ENCODE measurements at regions not wholly inside any gene's neighbourhood (a gene's known extent, or its start where the extent isn't known, plus 50 kb on each side); places are given as distances from the start of the nearest gene placed in this dataset.

- DNase-seq, result no peak
These were observed 303.1 kb upstream of the RUNX1 start for GRCh38 chr21:35352066-35352770.

- DNase-seq, result no peak
These were observed 302.3 kb upstream of the RUNX1 start for GRCh38 chr21:35351434-35351833.

DNA sequence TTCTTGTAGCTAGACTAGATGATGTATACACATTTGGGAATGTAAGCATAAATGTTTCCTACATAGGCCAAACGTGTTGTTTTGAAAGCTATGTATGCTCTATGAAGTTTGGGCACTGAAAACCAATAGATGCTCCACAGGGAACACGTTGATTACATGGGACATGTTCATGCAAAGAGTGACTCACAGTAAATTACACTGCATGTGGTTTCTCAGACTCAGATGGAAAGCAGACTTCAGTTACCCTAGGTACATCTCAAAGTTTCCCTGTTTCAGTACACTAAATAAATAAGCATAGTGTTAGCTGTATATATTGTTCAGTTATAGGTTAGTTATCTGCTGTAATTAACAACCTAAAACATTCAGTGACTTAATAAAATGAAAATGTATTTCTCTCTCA lies 301.9 kb upstream of the RUNX1 start:
- DNase-seq, result no peak

DNA sequence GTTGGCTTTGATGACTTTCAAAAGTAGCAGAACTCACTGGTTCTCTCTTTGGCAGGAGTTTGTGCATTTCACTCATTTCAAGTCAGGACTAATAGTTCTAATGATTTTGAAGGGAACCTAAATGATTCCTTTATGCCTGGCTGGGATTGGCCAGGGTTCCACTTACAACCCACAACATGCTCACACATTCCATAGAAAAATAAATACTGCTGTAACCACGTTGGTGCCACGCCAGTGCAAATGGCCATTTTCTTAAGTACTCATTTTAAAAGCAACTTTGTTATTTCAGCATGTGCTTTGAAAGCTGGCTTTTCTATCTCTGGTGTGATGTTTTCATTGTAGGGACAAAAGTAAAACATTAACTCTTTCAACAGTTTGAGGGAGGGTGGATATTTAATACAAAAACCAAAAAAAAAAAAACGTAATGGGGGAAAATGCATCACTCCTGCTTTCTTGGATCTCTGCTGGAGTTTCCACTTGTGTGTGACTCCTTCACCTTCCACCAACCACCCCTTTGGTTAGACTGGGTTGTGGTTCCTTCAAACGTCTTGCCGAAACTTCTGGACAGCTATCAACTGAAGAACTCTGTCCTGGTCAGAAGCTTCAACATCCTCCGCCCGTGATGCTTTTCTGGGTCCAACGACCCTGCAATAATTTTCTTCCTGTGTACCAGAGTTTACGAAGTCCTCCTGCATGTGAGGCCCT lies 300.4 kb upstream of the RUNX1 start:
- no peak for DNase-seq

DNA sequence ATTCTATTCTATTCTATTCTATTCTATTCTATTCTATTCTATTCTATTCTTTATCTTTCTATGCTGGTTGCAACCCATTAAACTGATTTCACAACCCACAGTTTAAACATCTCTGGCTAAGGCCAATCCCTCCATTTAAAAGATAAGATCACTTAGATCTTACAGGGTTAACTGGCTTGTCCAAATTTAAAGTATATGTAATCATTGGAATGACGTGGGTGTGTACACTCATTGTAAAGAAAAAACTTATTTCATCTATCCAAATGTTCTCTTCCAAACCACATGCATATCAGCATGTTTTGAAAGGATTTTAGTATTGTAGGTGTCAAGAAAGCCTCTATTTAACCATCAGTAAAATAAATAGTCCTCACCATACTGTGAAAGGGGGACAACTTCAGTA lies 299.6 kb upstream of the RUNX1 start:
- no peak for DNase-seq

DNA sequence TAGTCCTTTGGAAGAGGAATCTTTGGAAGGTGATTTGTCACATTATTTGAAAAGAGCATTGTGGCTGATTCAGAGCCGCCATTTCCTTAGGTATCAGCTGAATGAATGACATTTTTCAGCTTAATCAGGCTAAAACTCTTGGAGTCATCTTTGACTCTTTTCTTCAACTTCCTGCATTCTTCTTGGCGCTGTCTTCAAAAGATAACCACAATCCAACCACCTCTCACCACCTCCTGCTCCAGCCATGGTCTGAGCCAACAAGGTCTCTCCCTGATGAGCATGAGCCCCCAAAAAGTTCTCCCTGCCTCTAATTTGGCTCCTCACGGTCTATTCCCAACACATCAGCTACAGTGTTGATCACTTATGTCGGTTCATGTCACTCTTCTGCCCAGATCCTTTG lies 297.6 kb upstream of the RUNX1 start:
- no peak for DNase-seq

GRCh38 chr21:35345954-35346353 lies 296.9 kb upstream of the RUNX1 start:
- DNase-seq, result no peak

DNA sequence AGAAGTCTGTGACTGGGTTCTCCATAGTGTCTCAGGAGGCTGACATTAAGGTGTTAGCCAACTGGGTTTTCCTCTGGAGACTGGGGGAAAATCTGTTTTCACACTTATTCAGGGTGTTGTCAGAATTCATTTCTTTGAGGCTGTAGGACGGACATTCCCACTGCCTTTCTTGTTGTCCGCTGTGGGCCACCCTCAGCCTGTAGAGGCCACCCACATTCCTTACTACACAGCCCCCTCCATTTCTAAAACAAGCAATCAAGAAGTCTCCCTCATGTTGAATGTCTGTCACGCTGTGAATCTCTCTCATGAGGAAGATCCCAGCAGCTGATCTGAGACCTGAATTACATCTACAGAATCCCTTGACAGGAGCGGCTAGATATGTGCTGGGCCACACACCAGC lies 295.5 kb upstream of the RUNX1 start:
- no peak for DNase-seq

- no peak for DNase-seq
These were observed 294.1 kb upstream of the RUNX1 start for GRCh38 chr21:35343046-35343819.

GRCh38 chr21:35342440-35342839 lies 293.3 kb upstream of the RUNX1 start:
- DNase-seq, result no peak

DNA sequence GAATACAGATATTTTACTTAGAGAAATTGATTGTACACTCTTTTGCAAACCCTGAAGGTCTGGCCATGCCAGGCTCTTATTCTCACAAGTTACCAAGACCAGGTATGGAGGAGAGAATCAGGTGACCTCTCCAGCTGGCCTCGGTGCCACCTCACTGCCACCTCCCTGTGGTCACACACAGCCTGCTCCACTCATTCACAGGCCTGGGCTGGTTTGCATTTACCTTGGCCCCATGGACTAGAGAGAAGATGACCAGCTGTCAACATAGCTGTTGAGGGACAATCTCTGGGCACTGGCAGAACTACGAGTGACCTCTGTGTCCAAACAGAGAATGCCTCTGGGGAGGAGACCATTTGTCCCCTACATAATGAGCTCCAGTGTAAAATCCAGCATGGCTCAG lies 291.2 kb upstream of the RUNX1 start:
- DNase-seq, result peak; percentile 3

- DNase-seq, result no peak
These were observed 290.0 kb upstream of the RUNX1 start for GRCh38 chr21:35338881-35339632.

GRCh38 chr21:35338281-35338680 lies 289.2 kb upstream of the RUNX1 start:
- DNase-seq, result no peak

- DNase-seq, result no peak
These were observed 288.5 kb upstream of the RUNX1 start for GRCh38 chr21:35337573-35337972.

- no peak for DNase-seq
These were observed 287.4 kb upstream of the RUNX1 start for GRCh38 chr21:35336534-35336933.

- DNase-seq, result no peak
These were observed 286.9 kb upstream of the RUNX1 start for GRCh38 chr21:35335951-35336446.

- DNase-seq, result no peak
These were observed 284.9 kb upstream of the RUNX1 start for GRCh38 chr21:35333831-35334618.

GRCh38 chr21:35332841-35333426 lies 283.8 kb upstream of the RUNX1 start:
- no peak for DNase-seq

DNA sequence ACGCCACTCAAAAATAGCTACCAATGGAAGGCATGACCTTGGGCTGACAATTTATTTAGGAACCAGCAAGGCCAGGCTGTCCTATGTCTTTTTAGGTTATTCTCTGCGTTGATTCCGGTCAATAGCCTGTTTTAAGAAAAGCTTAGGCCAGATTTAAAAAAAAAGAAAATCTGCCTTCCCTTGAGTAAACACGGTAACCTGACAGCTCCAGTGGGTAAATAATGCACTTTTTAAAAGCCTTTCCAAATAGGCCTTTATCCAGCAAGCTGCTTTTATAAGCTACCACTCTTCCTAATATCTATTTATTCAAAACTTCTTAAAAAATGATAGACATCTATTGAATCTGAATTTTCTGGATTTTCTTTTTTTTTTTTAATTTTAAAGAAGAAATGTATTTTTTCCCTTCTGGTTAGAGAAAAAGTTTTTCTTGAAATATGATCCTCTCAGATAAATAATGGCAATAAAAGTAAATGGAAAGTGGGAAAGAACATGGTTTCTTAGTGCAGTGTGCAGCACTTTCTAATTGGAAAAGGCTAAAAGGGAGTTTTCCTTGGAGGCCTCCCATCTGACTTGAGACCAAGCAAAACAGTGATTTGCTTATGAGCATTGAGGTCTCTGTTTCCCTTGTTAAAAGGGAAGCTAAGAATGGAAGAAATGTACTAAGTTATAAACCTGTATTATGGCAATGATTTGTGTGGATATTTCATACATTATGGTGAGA lies 281.0 kb upstream of the RUNX1 start:
- no peak for DNase-seq

DNA sequence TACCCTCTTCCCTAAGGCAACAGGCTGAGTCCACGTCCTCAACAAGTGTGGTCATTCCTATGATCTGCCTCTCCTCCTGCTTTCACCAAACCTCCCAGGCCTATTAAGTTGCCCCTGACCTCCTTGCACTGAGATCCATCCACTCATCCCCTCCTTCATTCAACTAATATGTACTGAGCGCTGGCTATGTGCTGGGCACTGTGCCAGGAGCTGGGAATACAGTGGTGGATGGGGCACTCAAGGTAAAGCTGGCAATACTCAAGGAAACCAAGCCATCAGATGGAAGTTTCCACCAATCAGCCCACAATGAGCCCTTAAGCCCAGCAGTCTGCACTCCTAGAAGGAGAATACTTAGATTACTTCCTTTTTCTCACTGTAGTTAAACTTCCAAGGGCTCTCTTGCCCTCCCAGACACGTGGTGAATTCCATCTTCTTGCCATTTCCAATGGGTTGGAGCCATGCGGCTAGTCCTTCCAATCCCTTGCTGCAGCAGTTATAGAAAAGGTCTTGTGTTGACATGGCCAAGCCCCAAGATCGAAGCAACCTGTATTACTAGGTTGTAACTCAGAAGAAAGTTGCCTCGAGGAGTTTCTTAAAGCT lies 279.9 kb upstream of the RUNX1 start:
- no peak for DNase-seq

DNA sequence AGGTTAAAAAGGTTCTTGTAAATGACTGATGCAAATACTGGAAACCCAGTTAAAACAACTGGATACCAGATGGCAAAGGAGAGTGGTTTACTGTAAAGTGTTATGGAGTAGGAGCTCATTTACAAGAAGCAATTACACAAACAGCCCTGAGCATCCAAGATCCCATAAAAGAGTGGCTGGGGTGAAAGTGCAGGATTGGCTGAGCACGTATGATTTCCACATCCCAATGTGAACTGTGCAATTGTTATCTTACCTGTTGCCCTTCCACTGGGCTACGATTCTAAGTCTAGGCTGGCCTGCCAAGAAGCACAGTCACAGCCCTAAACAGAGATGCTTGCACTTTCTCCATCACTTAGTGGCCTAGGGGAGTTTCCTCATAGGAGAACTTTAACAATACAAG lies 277.6 kb upstream of the RUNX1 start:
- no peak for DNase-seq

Measured in SHP77 treated with DMSO at 0.1 percent for 48 hours (cell line).